Inferior parietal cortex (tissue), 1 donor: ENCODE measurements at regions not wholly inside any gene's neighbourhood (a gene's known extent, or its start where the extent isn't known, plus 50 kb on each side); places are given as distances from the start of the nearest gene placed in this dataset.
"Not testable (repeated sequence)": the region's sequence is repeated elsewhere in the genome, so short reads cannot be mapped to it uniquely, and the experiment has no call there.

Source experiments
- DNase-seq: peaks from one replicate; pipeline ENCODE4 v3.0.0-alpha.2; 2016; ENCODE audit errors: extremely low spot score

GRCh38 chr10:117748058-117748457 is 205.5 kb downstream of the EMX2 start:
- DNase-seq = no peak

- no peak for DNase-seq
Observed at GRCh38 chr10:117750616-117751015, 208.1 kb downstream of the EMX2 start.

GRCh38 chr10:117751259-117751658 is 208.7 kb downstream of the EMX2 start:
- DNase-seq = no peak

GRCh38 chr10:117752103-117752502 is 209.6 kb downstream of the EMX2 start:
- DNase-seq = no peak

GRCh38 chr10:117754770-117755658 is 212.5 kb downstream of the EMX2 start:
- DNase-seq = no peak

- no peak for DNase-seq
Observed at GRCh38 chr10:117755659-117756014, 213.1 kb downstream of the EMX2 start.

GRCh38 chr10:117757086-117757720 is 214.7 kb downstream of the EMX2 start:
- no peak for DNase-seq

GRCh38 chr10:117759266-117759665 is 216.7 kb downstream of the EMX2 start:
- DNase-seq = no peak

GRCh38 chr10:117761695-117762094 is 219.1 kb downstream of the EMX2 start:
- DNase-seq = no peak

GRCh38 chr10:117762126-117762818 is 219.7 kb downstream of the EMX2 start:
- DNase-seq = no peak

- no peak for DNase-seq
Observed at GRCh38 chr10:117762819-117763172, 220.2 kb downstream of the EMX2 start.

- DNase-seq = no peak
Observed at GRCh38 chr10:117763528-117763927, 221.0 kb downstream of the EMX2 start.

GRCh38 chr10:117768333-117769042 is 225.9 kb downstream of the EMX2 start:
- DNase-seq = no peak

GRCh38 chr10:117775526-117775925 is 233.0 kb downstream of the EMX2 start:
- no peak for DNase-seq

- not testable (repeated sequence) for DNase-seq
Observed at GRCh38 chr10:117777222-117777621, 234.7 kb downstream of the EMX2 start.

- DNase-seq = no peak
Observed at GRCh38 chr10:117778241-117778640, 235.7 kb downstream of the EMX2 start.

GRCh38 chr10:117780411-117780810 is 237.9 kb downstream of the EMX2 start:
- DNase-seq = no peak

- DNase-seq = no peak
Observed at GRCh38 chr10:117781216-117781831, 238.8 kb downstream of the EMX2 start.

GRCh38 chr10:117782276-117782675 is 239.7 kb downstream of the EMX2 start:
- no peak for DNase-seq

GRCh38 chr10:117783698-117784395 is 241.3 kb downstream of the EMX2 start:
- DNase-seq = no peak

GRCh38 chr10:117784776-117785175 is 242.2 kb downstream of the EMX2 start:
- no peak for DNase-seq
